Trophoblast cell (in vitro differentiated cells and primary cell): ENCODE measurements at regions not wholly inside any gene's neighbourhood (a gene's known extent, or its start where the extent isn't known, plus 50 kb on each side); places are given as distances from the start of the nearest gene placed in this dataset.

Experiments used
- DNase-seq, 2 donors: peaks; one replicate each; pipeline ENCODE4 v3.0.0-alpha.2; 2016
- H2AFZ ChIP-seq: 2 replicates; pipeline ENCODE4 v1.6.1; 2013; ENCODE audit warnings: low read length, moderate library complexity, mild to moderate bottlenecking; ENCODE audit not compliant: insufficient read depth, poor library complexity
- H2AK5ac ChIP-seq: 2 replicates; pipeline ENCODE4 v1.6.1; 2013; ENCODE audit warnings: mild to moderate bottlenecking, low read length
- H2BK120ac ChIP-seq: 2 replicates; pipeline ENCODE4 v1.6.1; 2013; ENCODE audit warnings: low read length, mild to moderate bottlenecking, moderate library complexity; ENCODE audit not compliant: insufficient read depth, poor library complexity
- H2BK12ac ChIP-seq: 2 replicates; pipeline ENCODE4 v1.6.1; 2013; ENCODE audit warnings: mild to moderate bottlenecking, low read length, moderate library complexity
- H2BK5ac ChIP-seq: 2 replicates; pipeline ENCODE4 v1.6.1; 2013; ENCODE audit warnings: low read length, low read depth, moderate library complexity, mild to moderate bottlenecking; ENCODE audit not compliant: poor library complexity
- H3K14ac ChIP-seq: 2 replicates; pipeline ENCODE4 v1.6.1; 2013; ENCODE audit warnings: mild to moderate bottlenecking, low read length
- H3K18ac ChIP-seq: 2 replicates; pipeline ENCODE4 v1.6.1; 2013; ENCODE audit warnings: mild to moderate bottlenecking, low read length
- H3K23ac ChIP-seq: 2 replicates; pipeline ENCODE4 v1.6.1; 2013; ENCODE audit warnings: low read length
- H3K27ac ChIP-seq: 2 replicates; pipeline ENCODE4 v1.5.1; 2013; ENCODE audit warnings: low read depth, mild to moderate bottlenecking, inconsistent platforms, low read length, moderate library complexity
- H3K27me3 ChIP-seq: 2 replicates; pipeline ENCODE4 v1.6.1; 2013; ENCODE audit warnings: inconsistent platforms, mild to moderate bottlenecking, low read length, moderate library complexity; ENCODE audit not compliant: insufficient read depth
- H3K36me3 ChIP-seq, 2 experiments: 1 replicate in 1 of 2; 2 replicates in 1 of 2; pipeline ENCODE4 v1.6.1; 2013; ENCODE audit warnings: low read length in 2 of 2, mild to moderate bottlenecking in 2 of 2, moderate library complexity in 1 of 2; ENCODE audit not compliant: insufficient read depth in 2 of 2, control insufficient read depth in 1 of 2
- H3K4ac ChIP-seq: 2 replicates; pipeline ENCODE4 v1.6.1; 2013; ENCODE audit warnings: low read depth, mild to moderate bottlenecking, low read length, moderate library complexity
- H3K4me1 ChIP-seq, 2 experiments: 1 replicate in 1 of 2; 2 replicates in 1 of 2; pipeline ENCODE4 v1.6.1; 2013; ENCODE audit warnings: low read length in 2 of 2, mild to moderate bottlenecking in 2 of 2, moderate library complexity in 1 of 2; ENCODE audit not compliant: insufficient read depth in 2 of 2, control insufficient read depth in 1 of 2
- H3K4me2 ChIP-seq: 2 replicates; pipeline ENCODE4 v1.6.1; 2013; ENCODE audit warnings: inconsistent platforms, mild to moderate bottlenecking, low read length, moderate library complexity
- H3K4me3 ChIP-seq: 2 replicates; pipeline ENCODE4 v1.5.1; 2013; ENCODE audit warnings: mild to moderate bottlenecking, low read depth, low read length, inconsistent platforms
- H3K79me1 ChIP-seq: one replicate; pipeline ENCODE4 v1.6.1; 2013; ENCODE audit warnings: low read length
- H3K79me2 ChIP-seq: 2 replicates; pipeline ENCODE4 v1.6.1; 2013; ENCODE audit warnings: low read length, mild to moderate bottlenecking; ENCODE audit not compliant: control insufficient read depth, insufficient read depth, poor library complexity
- H3K9ac ChIP-seq: 2 replicates; pipeline ENCODE4 v1.6.1; 2013; ENCODE audit warnings: mild to moderate bottlenecking, low read length
- H3K9me3 ChIP-seq: 2 replicates; pipeline ENCODE4 v1.6.1; 2013; ENCODE audit warnings: low read depth, mild to moderate bottlenecking, control low read depth, inconsistent platforms, low read length; ENCODE audit not compliant: insufficient read depth
- H4K12ac ChIP-seq: 2 replicates; pipeline ENCODE4 v1.6.1; 2013; ENCODE audit warnings: low read depth, mild to moderate bottlenecking, low read length, moderate library complexity
- H4K8ac ChIP-seq: 2 replicates; pipeline ENCODE4 v1.6.1; 2013; ENCODE audit warnings: low read depth, mild to moderate bottlenecking, low read length, moderate library complexity
- H4K91ac ChIP-seq: one replicate; pipeline ENCODE4 v1.6.1; 2013; ENCODE audit warnings: low read depth, mild to moderate bottlenecking, low read length, moderate library complexity
- WGBS: extraction: QIAGEN DNeasy Blood & Tissue Kit; methylation state at CpG from one replicate; pipeline ENCODE4 v1.1.7; 2013; ENCODE audit warnings: missing lambda C conversion rate; ENCODE audit not compliant: insufficient read length, insufficient coverage; ENCODE audit errors: extremely low coverage; 5-methylcytosine and 5-hydroxymethylcytosine counted together

DNA sequence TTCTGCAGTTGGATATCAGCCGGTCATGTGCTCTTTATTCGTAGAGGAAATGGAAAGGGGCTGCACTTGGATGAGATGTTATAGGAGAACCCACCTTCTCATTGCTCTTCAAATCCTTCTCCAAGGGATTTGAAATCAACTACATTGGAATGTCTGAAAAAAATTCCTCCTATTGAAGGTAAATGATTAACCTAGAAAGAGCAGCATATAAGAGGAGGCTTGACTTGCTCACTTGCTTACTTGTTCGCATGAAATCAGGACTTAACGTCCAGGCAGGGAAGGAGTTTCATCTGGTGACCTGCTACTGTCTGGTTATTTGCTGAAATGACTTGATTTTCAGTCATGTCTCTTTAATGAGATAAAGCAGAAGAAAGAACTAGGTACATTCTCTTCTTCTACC is 338.4 kb upstream of the NOCT start:
- no peak overlapping the region for H2BK120ac ChIP-seq
- no peak overlapping the region for H3K9ac ChIP-seq
- no peak overlapping the region for H3K27ac ChIP-seq
- H3K36me3 ChIP-seq, result no peaks in the 10 kb centered on the region
- H2BK5ac ChIP-seq, result no peak overlapping the region
- H3K4me2 ChIP-seq, result no peak overlapping the region
- H2AK5ac ChIP-seq, result no peak overlapping the region
- WGBS, result no CpG with 5 or more reads among the region's 4 CpGs
- no peak overlapping the region for H3K18ac ChIP-seq
- no peak for DNase-seq
- H2BK12ac ChIP-seq, result no peak overlapping the region
- H3K4me3 ChIP-seq, result no peak overlapping the region
- H3K27me3 ChIP-seq, result no peaks in the 10 kb centered on the region
- H4K8ac ChIP-seq, result no peak overlapping the region
- H3K79me2 ChIP-seq, result no peaks in the 10 kb centered on the region
- H3K9me3 ChIP-seq, result no peaks in the 10 kb centered on the region
- no peak overlapping the region for H4K12ac ChIP-seq
- H3K14ac ChIP-seq, result no peak overlapping the region
- no peak overlapping the region for H2AFZ ChIP-seq
- no peak overlapping the region for H3K23ac ChIP-seq
- H3K4ac ChIP-seq, result no peak overlapping the region
- no peak overlapping the region for H4K91ac ChIP-seq
- H3K79me1 ChIP-seq, result peaks cover 2% of the 10 kb centered on the region
- H3K4me1 ChIP-seq, result peaks cover 8 to 11% of the 10 kb centered on the region in 2 experiments

DNA sequence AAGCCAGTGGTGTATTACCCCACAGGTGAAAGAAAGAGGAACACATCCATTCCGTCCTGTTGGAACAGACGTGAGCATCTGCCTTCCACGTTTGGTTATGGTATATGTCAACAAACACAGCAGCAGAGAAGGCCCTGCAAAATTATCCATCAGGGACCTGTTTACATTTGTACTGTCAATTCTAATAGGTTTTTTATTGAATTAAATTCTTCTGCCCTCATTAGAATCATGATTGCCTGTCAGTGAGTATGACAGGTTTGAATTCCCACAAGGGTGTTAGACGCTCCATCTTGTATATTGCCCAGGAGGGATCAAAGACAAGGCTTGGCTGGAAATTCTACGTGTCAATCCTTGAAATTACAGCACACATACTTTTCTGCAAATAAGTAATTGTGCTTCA is 339.9 kb upstream of the NOCT start:
- Histone ChIP-seq H4K12ac (no peak overlapping the region), H3K9ac (no peak overlapping the region), H2BK120ac (no peak overlapping the region), H3K9me3 (no peaks in the 10 kb centered on the region), H3K79me2 (no peaks in the 10 kb centered on the region), H3K14ac (no peak overlapping the region), H2AFZ (no peak overlapping the region), H4K91ac (no peak overlapping the region), H3K4me3 (no peak overlapping the region), H2BK12ac (no peak overlapping the region), H3K4me1 (peaks cover 9 to 16% of the 10 kb centered on the region in 2 experiments), H3K18ac (no peak overlapping the region), H3K27ac (no peak overlapping the region), H2AK5ac (no peak overlapping the region), H3K4ac (no peak overlapping the region), H4K8ac (no peak overlapping the region), H3K4me2 (no peak overlapping the region), H2BK5ac (no peak overlapping the region), H3K36me3 (no peaks in the 10 kb centered on the region), H3K79me1 (peaks cover 2% of the 10 kb centered on the region), H3K27me3 (no peaks in the 10 kb centered on the region), H3K23ac (no peak overlapping the region)
- WGBS, result no CpG with 5 or more reads among the region's 5 CpGs
- no peak for DNase-seq

DNA sequence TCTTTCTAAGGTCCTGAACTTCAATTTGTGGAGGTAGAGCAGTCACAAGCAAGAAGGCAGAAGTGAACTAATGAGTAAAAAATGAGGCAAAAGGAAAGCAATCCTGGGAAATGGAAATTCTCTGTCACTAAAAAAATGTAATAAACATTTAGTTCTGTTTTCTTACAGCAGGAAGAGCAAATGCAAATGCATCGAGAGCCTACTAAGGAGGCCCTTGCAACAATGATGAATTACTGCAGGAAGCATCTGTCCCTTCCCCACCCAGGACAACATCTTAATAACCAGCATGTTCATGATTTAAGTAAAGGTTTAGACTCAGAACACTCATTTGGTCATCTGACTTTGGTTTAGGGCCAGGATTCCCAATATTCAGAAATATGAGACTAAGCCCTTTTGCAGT is 341.4 kb upstream of the NOCT start:
- peaks cover 5% of the 10 kb centered on the region for H3K79me1 ChIP-seq
- no peak overlapping the region for H2BK120ac ChIP-seq
- no CpG with 5 or more reads among the region's 1 CpG for WGBS
- H3K27ac ChIP-seq, result no peak overlapping the region
- H4K91ac ChIP-seq, result no peak overlapping the region
- DNase-seq, result no peak
- no peak overlapping the region for H3K23ac ChIP-seq
- no peak overlapping the region for H4K8ac ChIP-seq
- H3K9ac ChIP-seq, result no peak overlapping the region
- no peak overlapping the region for H3K4me3 ChIP-seq
- H3K14ac ChIP-seq, result no peak overlapping the region
- H2AK5ac ChIP-seq, result no peak overlapping the region
- no peak overlapping the region for H2BK5ac ChIP-seq
- no peak overlapping the region for H2AFZ ChIP-seq
- H3K18ac ChIP-seq, result no peak overlapping the region
- no peak overlapping the region for H2BK12ac ChIP-seq
- no peak overlapping the region for H3K4ac ChIP-seq
- no peaks in the 10 kb centered on the region for H3K36me3 ChIP-seq
- peaks cover 9 to 17% of the 10 kb centered on the region in 2 experiments for H3K4me1 ChIP-seq
- no peaks in the 10 kb centered on the region for H3K79me2 ChIP-seq
- H3K9me3 ChIP-seq, result no peaks in the 10 kb centered on the region
- H4K12ac ChIP-seq, result no peak overlapping the region
- no peaks in the 10 kb centered on the region for H3K27me3 ChIP-seq
- no peak overlapping the region for H3K4me2 ChIP-seq

DNA sequence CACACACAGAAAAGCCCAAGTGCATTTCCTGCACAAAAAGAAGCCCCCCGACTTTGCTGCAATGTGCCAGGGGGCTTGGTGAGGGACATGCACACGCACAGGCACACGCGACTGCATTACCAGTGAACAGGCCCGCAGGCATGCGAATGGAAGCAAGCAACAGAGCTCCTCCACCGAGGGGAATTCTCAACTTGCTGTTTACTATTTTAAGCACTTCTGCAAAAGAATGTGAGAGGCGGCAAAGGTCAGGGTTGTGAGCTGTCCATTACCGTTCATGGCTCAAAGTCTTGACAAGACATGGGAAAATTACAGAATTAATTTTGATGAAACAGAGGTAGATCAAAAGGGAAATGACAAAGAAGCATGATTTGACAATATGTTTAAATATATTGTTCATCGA is 342.5 kb upstream of the NOCT start:
- peak overlapping the region; percentile 8 for H4K91ac ChIP-seq
- H2BK12ac ChIP-seq, result no peak overlapping the region
- no peak overlapping the region for H2AFZ ChIP-seq
- no peaks in the 10 kb centered on the region for H3K79me2 ChIP-seq
- no CpG with 5 or more reads among the region's 10 CpGs for WGBS
- no peak overlapping the region for H4K12ac ChIP-seq
- H2BK5ac ChIP-seq, result no peak overlapping the region
- no peak overlapping the region for H4K8ac ChIP-seq
- no peaks in the 10 kb centered on the region for H3K9me3 ChIP-seq
- peaks cover 5% of the 10 kb centered on the region for H3K79me1 ChIP-seq
- H3K14ac ChIP-seq, result no peak overlapping the region
- no peaks in the 10 kb centered on the region for H3K36me3 ChIP-seq
- H3K27me3 ChIP-seq, result no peaks in the 10 kb centered on the region
- no peak overlapping the region for H3K4me3 ChIP-seq
- peak; percentile 69 to 76 for DNase-seq
- no peak overlapping the region for H3K4me2 ChIP-seq
- no peak overlapping the region for H3K4ac ChIP-seq
- H3K18ac ChIP-seq, result no peak overlapping the region
- H3K4me1 ChIP-seq, result peaks cover 9 to 17% of the 10 kb centered on the region in 2 experiments
- H2AK5ac ChIP-seq, result no peak overlapping the region
- no peak overlapping the region for H3K23ac ChIP-seq
- H3K27ac ChIP-seq, result peak overlapping the region; percentile 49
- no peak overlapping the region for H3K9ac ChIP-seq
- no peak overlapping the region for H2BK120ac ChIP-seq
